GM19455 (cell line): ENCODE measurements at regions not wholly inside any gene's neighbourhood (a gene's known extent, or its start where the extent isn't known, plus 50 kb on each side); places are given as distances from the start of the nearest gene placed in this dataset.

Experiments used
- ATAC-seq: cut with Tn5 transposase; IDR thresholded peaks from one replicate; pipeline ENCODE4 v1.9.1; 2021; ENCODE audit not compliant: unreplicated experiment

DNA sequence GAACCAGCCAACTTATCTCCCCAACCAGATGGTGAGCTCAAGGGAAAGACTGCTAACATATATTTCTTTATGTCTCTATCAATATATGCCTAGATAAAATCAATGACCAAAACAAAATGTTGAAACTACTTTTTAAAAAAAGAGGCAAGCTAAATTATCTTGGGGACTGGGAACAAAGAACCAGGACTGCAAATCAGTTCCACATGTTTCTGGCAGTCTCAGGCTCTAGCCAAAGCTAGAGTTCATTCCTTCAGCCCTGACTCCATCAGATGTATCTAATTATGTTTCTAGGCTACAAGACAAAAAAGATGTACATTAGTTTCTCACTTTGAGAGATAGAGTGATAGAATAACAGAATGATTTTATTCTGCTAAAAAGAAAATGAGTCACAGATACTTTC, 1290.3 kb upstream of the SORCS1 start:
- no peak for ATAC-seq

DNA sequence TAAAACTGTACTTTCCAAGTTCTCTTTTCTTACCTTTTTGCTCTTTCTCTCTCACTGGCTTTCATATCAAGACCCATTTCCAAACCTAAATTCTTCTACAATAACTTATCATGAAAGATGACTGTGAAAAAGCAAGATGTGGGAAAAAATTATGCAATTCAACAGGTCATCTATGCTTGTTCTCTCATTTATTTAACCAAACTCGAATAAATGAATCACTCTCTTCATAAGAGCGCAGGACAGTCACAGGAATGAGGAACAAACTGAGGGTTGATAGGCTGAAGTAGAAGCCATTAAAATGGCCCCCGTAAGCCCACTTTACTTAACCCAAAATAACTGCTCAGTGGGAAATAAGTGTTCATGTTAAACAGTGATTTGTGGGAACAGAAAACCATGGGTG, 1289.7 kb upstream of the SORCS1 start:
- no peak for ATAC-seq

- ATAC-seq, result no peak
These were observed 1288.7 kb upstream of the SORCS1 start for GRCh38 chr10:108453166-108453565.

DNA sequence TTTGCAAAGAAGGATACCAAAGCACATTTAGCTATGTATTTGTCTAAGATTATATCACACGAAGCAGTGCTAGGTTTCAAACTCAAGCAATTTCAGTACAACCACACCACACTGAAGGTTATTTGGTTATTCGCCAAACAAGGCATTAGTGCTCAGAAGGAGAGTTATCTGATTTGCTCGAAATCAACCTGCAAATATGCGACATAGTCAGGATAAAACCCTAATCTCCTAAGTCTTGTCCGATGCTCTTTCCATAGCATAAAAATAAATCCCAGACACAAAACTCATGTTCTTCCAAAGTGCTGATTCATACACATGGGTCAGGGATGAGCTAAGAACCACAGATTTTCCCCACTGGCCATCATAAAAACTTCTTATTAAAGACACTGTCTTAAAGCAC, 1288.0 kb upstream of the SORCS1 start:
- ATAC-seq, result no peak

- ATAC-seq, result no peak
These were observed 1285.8 kb upstream of the SORCS1 start for GRCh38 chr10:108450280-108450679.

DNA sequence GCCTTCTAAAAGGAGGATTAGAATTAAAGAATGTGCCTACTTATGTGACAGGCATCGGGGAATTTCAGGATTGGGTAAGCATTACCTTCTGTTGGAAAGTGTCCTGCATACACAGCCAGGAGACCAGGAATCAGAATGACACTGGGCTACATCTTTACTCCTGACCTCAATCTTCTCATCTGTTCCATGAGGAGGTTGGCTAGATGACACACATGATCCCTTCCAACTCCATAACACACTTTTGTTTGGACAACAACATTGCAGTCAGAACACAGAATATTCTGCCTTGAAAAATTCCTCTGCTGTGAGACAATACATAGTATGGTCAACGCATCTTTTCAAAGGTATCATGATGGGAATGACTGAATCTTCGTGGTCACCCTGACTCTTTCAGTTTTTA, 1281.2 kb upstream of the SORCS1 start:
- ATAC-seq, result no peak

- ATAC-seq, result no peak
These were observed 1279.1 kb upstream of the SORCS1 start for GRCh38 chr10:108443636-108444035.

GRCh38 chr10:108439397-108439796, 1274.9 kb upstream of the SORCS1 start:
- ATAC-seq, result no peak

DNA sequence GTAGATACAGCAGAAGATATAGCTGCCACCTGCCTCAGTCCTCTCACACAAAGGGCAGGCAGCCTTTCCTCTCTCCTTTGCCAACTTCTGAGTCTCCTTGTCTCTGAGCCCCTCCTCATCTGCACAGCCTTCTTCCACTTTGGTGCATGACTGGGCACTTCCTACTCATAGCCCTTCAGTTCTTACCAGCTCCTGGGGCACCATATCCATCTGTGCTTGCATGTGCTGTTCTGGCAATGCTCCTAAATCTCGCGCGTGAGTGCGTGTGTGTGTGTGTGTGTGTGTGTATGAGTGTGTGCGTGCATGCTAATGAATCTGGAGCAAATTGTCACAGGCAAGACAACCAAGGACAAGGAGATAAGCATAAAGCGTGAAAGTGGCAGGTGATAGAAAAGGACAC, 1271.6 kb upstream of the SORCS1 start:
- ATAC-seq, result no peak

GRCh38 chr10:108434559-108435252, 1270.2 kb upstream of the SORCS1 start:
- no peak for ATAC-seq

DNA sequence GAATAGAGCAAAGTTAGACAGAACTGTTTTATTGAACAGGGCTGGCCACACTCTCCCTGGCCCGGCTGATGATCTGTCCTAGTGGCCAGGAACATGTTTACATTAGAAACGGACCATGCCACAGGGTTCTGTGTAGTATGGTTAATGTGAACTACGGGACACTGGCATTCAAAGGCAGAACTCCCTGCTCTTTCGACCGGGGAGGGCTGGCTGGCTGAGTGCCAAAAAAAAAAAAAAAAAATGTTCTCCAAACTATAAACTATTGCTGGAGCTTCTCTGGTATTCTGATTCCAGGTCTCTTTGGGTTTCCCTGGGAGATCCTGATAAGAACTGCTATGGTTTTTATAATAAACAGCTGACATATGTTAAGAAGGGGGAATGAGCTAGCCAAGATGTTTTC, 1262.6 kb upstream of the SORCS1 start:
- ATAC-seq, result no peak

DNA sequence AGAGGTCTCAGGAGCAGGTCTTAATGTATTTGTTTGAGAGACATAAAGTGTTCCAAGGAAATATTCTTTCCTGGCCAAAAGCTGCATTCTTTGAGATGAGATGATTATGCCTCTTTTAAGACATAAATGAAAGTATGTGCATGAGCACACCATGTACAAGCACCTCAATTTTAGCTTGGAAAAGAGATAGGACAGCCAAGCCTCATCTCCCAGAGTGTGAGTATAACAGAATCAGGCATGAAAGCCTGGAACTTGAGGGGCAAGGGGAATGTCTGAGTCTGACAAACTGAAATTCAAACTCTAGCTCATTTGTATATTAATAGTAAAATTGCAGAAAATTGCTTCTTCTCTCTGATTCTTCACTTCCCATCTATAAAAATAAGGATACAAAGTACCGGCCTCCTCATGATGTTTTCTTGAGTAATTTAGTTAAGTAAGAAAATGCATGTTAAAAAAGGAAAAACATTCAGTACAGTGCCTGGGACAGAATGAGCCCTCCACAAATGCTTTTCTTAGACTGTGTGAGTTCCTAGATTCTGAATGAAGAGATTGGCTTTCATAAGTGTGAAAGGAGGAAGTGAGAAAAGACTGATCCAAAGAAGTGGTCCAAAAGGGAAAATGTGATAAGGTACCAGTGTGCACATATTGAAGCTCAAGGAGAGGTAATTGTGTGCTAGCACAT, 1260.9 kb upstream of the SORCS1 start:
- no peak for ATAC-seq

DNA sequence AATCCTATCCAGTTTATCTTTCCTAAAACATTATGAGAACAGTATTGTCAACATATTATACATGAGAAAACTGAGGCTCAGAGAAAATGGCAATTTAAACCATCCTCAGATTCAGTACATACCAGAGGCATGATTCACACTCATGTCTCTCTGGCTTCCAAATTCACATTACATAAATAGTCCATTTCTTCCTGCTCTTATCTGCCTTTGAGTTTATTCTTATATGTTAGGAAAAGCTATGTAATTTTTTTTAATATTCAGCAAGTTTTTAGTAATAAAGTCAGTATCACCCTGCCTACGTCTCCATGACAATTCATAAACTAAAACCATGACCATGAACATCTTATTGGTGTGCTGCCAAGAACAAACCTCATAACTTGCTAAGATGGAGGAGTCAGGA, 1260.2 kb upstream of the SORCS1 start:
- no peak for ATAC-seq

- ATAC-seq, result no peak
These were observed 1257.8 kb upstream of the SORCS1 start for GRCh38 chr10:108422286-108422685.

GRCh38 chr10:108421266-108421665, 1256.8 kb upstream of the SORCS1 start:
- ATAC-seq, result no peak

- ATAC-seq, result no peak
These were observed 1249.4 kb upstream of the SORCS1 start for GRCh38 chr10:108413954-108414353.

DNA sequence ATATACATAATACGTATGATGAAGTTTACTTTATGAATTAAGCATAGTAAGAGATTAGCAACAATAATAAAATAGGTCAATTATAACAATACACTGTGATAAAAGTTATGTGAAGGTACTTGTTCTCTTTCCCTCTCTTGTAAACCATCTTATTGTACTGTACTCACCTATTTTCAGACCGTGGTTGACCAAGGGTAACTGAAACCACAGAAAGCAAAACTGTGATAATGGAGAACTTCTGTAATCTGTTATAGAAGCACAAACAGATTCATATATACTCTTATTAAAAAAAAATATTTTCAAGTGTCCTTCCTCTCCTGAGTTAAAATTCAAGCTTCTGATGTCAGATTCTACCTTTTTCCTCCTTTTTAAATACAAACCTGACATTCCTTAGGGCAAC, 1247.8 kb upstream of the SORCS1 start:
- no peak for ATAC-seq

GRCh38 chr10:108411894-108412293, 1247.4 kb upstream of the SORCS1 start:
- no peak for ATAC-seq

- no peak for ATAC-seq
These were observed 1246.7 kb upstream of the SORCS1 start for GRCh38 chr10:108411206-108411605.

DNA sequence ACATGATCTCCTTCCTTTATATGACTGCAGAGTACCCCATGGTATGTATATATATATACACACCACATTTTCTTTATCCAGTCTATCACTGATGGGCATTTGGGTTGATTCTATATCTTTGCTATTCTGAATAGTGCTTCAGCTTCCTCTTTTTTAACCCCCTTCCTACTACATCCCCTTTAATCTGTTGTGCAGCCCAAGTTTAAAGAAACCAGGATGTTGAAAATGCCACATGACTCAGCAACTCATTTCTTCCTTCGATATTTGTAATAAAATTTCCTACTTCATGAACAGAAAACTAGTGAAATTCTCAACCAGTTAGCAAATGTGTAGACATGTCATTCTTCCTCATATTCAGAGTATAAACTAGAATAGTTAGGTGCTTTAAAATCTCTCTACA, 1245.7 kb upstream of the SORCS1 start:
- no peak for ATAC-seq

GRCh38 chr10:108409306-108409705, 1244.8 kb upstream of the SORCS1 start:
- ATAC-seq, result no peak

DNA sequence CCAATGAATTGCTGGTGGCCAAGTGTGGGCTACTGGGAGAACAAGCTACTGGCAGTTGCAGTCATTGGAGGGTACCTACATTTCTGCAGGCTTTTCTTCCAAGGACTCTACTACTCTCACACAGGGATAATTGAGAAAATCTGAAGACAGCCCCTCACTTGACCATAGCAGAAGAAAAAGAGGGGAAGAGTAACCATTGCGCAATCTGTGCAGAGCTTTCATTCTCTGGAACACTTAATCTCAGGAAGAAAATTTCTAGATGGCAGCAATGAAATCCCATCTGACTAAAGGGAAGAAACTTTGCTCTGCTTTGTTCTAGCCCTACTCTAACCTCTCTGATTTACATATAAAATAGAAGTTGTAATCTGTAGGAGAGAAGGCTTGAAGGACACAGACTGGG, 1239.6 kb upstream of the SORCS1 start:
- no peak for ATAC-seq

DNA sequence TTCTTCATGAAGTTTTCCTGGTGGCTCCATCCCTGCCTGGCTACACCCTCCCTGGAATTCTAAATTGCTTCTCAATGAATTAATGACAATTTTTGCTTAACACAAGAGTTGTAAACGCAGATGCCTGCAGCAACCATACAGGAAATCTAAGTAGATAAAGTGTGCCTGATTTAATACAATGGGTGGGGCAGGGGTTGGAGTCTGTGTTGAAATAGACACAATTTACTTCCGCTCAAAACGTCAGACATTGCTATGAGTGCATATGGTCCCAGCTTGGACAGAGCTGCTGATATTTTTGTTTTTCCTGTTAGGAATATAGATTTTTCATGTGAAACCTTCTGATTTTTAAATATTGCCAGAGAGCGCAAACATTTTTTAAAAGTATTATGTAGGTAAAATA, 1235.0 kb upstream of the SORCS1 start:
- no peak for ATAC-seq
